ENCODE measurements at regions not wholly inside any gene's neighbourhood (a gene's known extent, or its start where the extent isn't known, plus 50 kb on each side); places are given as distances from the start of the nearest gene placed in this dataset.
A peak's percentile ranks its signal among the peaks of the same experiment; 100 is the strongest.
"Not testable (repeated sequence)": the region's sequence is repeated elsewhere in the genome, so short reads cannot be mapped to it uniquely, and the experiment has no call there.

DNA sequence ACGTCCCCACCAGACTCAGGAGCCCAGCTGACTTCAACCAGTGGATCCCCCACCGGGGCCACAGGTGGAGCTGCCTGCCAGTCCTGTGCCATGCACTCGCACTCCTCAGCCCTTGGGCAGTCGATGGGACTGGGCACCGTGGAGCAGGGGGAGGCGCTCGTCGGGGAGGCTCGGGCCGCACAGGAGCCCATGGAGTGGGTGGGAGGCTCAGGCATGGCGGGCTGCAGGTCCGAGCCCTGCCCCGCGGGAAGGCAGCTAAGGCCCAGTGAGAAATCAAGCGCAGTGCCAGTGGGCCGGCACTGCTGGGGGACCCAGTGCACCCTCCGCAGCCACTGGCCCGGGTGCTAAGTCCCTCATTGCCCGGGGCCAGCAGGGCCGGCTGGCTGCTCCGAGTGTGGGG is 52.3 kb upstream of the LRRC30 start:
- POLR2A ChIA-PET; DNase-seq (ENCODE audit: low read depth, low spot score): not testable (repeated sequence)
- CTCF ChIA-PET = interaction anchor here (1.3 to 6.9 kb wide), 5 partner anchors 140 to 259 kb away, joined by 4 to 171 read pairs (median 9); no protein-coding TSS in a partner anchor

DNA sequence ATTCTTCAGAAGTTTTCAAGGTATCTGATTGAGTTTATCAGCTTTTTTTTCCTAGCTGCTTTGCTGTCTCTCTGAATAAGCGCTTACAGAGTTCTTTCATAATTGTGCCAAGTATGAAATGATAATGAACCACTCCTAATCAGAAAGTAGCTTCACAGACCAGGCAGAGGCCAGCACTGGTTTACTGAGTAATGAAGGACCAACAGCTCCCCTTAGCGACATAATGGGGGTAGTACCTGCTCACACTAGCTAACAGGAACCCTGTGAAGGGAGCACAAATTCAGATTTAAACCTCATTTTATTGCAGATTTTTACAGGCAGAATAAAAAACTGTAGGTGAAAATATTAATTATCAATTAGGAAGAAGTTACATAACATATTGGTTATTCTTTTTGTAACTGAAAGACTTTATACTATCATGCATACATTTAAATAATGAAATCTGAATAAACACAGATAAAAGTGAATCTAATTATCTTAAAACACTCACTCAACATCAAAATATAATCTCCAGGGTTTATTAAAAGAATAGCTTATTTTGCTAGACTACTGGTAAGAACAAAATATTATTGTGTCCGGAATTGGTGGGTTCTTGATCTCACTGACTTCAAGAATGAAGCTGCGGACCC is 53.7 kb upstream of the LRRC30 start:
- no peak overlapping the region for H3K4me3 ChIP-seq (ENCODE audit: low read depth, low read length)
- TF ChIP-seq, protein P1, sequence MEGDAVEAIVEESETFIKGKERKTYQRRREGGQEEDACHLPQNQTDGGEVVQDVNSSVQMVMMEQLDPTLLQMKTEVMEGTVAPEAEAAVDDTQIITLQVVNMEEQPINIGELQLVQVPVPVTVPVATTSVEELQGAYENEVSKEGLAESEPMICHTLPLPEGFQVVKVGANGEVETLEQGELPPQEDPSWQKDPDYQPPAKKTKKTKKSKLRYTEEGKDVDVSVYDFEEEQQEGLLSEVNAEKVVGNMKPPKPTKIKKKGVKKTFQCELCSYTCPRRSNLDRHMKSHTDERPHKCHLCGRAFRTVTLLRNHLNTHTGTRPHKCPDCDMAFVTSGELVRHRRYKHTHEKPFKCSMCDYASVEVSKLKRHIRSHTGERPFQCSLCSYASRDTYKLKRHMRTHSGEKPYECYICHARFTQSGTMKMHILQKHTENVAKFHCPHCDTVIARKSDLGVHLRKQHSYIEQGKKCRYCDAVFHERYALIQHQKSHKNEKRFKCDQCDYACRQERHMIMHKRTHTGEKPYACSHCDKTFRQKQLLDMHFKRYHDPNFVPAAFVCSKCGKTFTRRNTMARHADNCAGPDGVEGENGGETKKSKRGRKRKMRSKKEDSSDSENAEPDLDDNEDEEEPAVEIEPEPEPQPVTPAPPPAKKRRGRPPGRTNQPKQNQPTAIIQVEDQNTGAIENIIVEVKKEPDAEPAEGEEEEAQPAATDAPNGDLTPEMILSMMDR (IDR thresholded peaks at IDR 0.05; ENCODE audit: insufficient read depth, low read length, missing control alignments) = peak; percentile 65
- POLR2A ChIA-PET = no interaction called here
- peak; percentile 44 for DNase-seq (ENCODE audit: low read depth, low spot score)
- CTCF ChIA-PET = interaction anchor here (0.7 to 6.9 kb wide), 24 partner anchors 8 to 634 kb away, joined by 3 to 171 read pairs (median 4); no protein-coding TSS in a partner anchor

More for the DNA sequence above, 52.3 kb upstream of the LRRC30 start:
- not testable (repeated sequence) for H3K4me3 ChIP-seq (ENCODE audit: low read depth, low read length)

DNA sequence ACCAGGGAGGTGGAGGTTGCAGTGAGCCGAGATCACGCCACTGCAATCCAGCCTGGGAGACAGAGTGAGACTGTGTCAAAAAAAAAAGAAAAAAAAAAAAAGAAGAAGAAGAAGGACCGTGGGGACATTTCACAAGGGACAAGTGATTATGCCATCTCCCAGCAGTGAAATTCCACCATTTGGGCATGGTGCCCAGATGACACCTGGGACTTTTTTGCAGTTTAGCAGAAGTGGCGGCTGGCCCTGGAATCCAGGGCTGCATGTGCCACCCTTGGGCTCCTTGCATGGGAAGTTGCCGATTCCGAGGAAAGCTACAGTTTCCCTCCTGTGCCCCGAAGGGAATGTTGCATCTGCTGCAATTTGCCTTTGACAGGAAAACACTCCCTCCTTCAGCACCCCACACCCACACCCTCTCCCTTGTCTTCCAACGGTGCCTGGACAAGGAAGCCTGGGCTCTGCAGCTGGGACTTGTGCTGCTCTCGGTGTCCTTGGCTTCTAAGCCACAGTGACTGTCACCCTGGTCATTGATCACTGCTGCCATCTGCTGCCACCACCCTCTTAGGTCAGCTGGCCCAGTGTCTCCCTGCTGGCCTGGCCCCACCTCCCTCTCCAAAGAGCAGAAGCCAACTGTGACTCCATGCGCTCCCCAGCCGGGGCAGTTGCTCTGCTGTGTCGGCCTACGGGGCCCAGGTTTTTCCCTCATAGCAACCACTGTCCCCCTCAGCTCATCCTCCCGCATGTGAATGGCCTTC is 56.4 kb upstream of the LRRC30 start:
- TF ChIP-seq, protein P1 (IDR thresholded peaks at IDR 0.05; ENCODE audit: insufficient read depth, low read length, missing control alignments) = no peak
- ChIA-PET POLR2A (no interaction called here), CTCF (interaction anchor here (0.6 to 6.9 kb wide), 5 partner anchors 13 to 255 kb away, joined by 3 to 171 read pairs (median 5); no protein-coding TSS in a partner anchor)
- H3K4me3 ChIP-seq (ENCODE audit: low read depth, low read length) = no peak overlapping the region
- no peak for DNase-seq (ENCODE audit: low read depth, low spot score)

DNA sequence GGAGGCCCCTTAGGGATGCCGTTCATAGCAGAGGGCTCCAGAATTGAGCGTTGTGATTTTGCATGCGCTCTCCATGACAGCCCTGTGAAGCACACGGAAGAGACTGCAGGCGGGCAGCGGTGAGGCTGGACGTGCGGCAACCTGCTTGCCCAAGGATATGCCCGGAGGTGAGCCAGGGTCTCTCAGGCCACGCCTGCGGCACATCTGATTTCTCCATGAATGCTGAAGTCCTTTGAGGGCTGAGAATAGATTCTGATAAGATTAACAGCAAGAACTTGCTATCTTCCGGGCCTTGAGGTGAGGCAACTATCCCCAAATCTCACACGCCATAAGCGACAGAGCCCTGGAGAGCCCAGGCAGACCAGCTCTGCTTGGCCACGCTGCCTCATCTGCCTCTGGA is 55.6 kb upstream of the LAMA1 start:
- DNase-seq (ENCODE audit: low read depth, low spot score) = no peak
- ChIA-PET CTCF (interaction anchor here (0.7 to 6.9 kb wide), 3 partner anchors 12 to 254 kb away, joined by 3 to 171 read pairs (median 3); no protein-coding TSS in a partner anchor), POLR2A (no interaction called here)
- H3K4me3 ChIP-seq (ENCODE audit: low read depth, low read length) = no peak overlapping the region
- TF ChIP-seq, protein P1 (IDR thresholded peaks at IDR 0.05; ENCODE audit: insufficient read depth, low read length, missing control alignments) = no peak

DNA sequence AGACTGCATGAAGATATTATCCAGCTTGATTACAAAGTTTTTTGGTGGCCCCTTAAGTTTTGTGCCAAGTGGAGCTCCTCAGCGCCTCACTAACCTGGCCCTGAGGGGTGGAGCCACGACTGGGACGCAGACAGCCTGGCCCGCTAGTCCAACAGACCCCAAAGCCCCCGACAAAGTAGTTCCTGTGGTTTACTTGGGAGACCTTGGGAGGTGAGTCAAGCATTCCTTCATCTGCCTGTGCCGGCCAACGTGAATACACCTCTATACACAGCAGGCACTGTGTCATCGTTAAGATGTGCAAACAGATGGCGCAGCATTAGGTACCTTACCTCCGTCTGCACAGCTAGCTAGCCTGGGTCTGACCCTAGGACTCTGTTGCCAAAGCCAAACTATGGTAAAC is 55.0 kb upstream of the LAMA1 start:
- CTCF ChIA-PET = interaction anchor here (6.9 kb wide), 1 partner anchor 254 kb away, joined by 171 read pairs; no protein-coding TSS in a partner anchor
- POLR2A ChIA-PET = interaction anchor here (0.6 kb wide), 1 partner anchor 599 kb away, joined by 3 read pairs; no protein-coding TSS in a partner anchor
- TF ChIP-seq, protein P1 (IDR thresholded peaks at IDR 0.05; ENCODE audit: insufficient read depth, low read length, missing control alignments) = no peak
- H3K4me3 ChIP-seq (ENCODE audit: low read depth, low read length) = no peak overlapping the region
- no peak for DNase-seq (ENCODE audit: low read depth, low spot score)

DNA sequence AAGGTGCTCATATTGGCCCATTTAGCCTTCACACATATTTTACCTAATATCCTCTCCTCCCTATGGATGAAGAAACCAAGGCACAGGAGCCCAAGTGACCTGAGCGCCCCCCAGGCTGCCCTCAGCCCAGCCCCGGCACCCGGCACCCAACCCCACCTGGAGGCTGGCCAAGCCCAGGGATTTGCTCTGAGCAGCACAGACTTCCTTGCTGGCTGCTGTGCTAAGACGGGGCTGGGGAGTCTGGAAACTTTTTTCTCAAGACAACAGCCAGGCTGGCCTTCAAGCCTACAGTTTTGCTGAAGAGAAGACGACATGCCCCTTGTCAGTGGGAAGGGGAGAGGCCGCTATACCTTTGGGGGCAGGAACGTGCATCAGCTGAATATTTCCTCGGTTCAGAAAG is 52.7 kb upstream of the LAMA1 start:
- ChIA-PET POLR2A (no interaction called here), CTCF (interaction anchor here (4.0 kb wide), 1 partner anchor 250 kb away, joined by 15 read pairs; no protein-coding TSS in a partner anchor)
- no peak for DNase-seq (ENCODE audit: low read depth, low spot score)
- H3K4me3 ChIP-seq (ENCODE audit: low read depth, low read length) = no peak overlapping the region
- TF ChIP-seq, protein P1 (IDR thresholded peaks at IDR 0.05; ENCODE audit: insufficient read depth, low read length, missing control alignments) = no peak

All from AG04449 (cell line).